HUES6 (cell line): ENCODE measurements at regions not wholly inside any gene's neighbourhood (a gene's known extent, or its start where the extent isn't known, plus 50 kb on each side); places are given as distances from the start of the nearest gene placed in this dataset.
"Not testable (repeated sequence)": the region's sequence is repeated elsewhere in the genome, so short reads cannot be mapped to it uniquely, and the experiment has no call there.

Source experiments
- H3K27ac ChIP-seq: 2 replicates; pipeline ENCODE4 v1.7.0; 2013; ENCODE audit warnings: low read depth, mild to moderate bottlenecking, low read length, inconsistent platforms
- H3K27me3 ChIP-seq: 2 replicates; pipeline ENCODE4 v1.6.1; 2013; ENCODE audit warnings: low read length; ENCODE audit not compliant: control insufficient read depth, insufficient read depth
- H3K36me3 ChIP-seq: 2 replicates; pipeline ENCODE4 v1.6.1; 2013; ENCODE audit warnings: low read length; ENCODE audit not compliant: control insufficient read depth, insufficient read depth
- H3K4me1 ChIP-seq: 2 replicates; pipeline ENCODE4 v1.6.1; 2013; ENCODE audit warnings: low read length; ENCODE audit not compliant: control insufficient read depth, insufficient read depth
- H3K4me3 ChIP-seq: 2 replicates; pipeline ENCODE4 v1.5.1; 2013; ENCODE audit warnings: low read depth, low read length
- H3K9ac ChIP-seq: one replicate; pipeline ENCODE4 v1.6.1; 2013; ENCODE audit warnings: mild to moderate bottlenecking, low read length
- H3K9me3 ChIP-seq: 2 replicates; pipeline ENCODE4 v1.6.1; 2013; ENCODE audit warnings: low read depth, low read length; ENCODE audit not compliant: control insufficient read depth, insufficient read depth

GRCh38 chr7:4472728-4473127 is 209.4 kb upstream of the FOXK1 start:
- Histone ChIP-seq H3K9me3 (no peaks in the 10 kb centered on the region), H3K9ac (no peak overlapping the region)

GRCh38 chr7:4479367-4480039 is 202.6 kb upstream of the FOXK1 start:
- H3K27me3 ChIP-seq: no peaks in the 10 kb centered on the region
- no peaks in the 10 kb centered on the region for H3K4me1 ChIP-seq
- H3K36me3 ChIP-seq: no peaks in the 10 kb centered on the region
- no peak overlapping the region for H3K4me3 ChIP-seq
- peaks cover 16% of the 10 kb centered on the region for H3K9me3 ChIP-seq
- no peak overlapping the region for H3K9ac ChIP-seq
- H3K27ac ChIP-seq: no peak overlapping the region

More at GRCh38 chr7:4472728-4473127, 209.4 kb upstream of the FOXK1 start:
- H3K36me3 ChIP-seq: no peaks in the 10 kb centered on the region
- no peaks in the 10 kb centered on the region for H3K4me1 ChIP-seq
- H3K27me3 ChIP-seq: no peaks in the 10 kb centered on the region; the same call in 1 of the 2 replicates
- H3K27ac ChIP-seq: no peak overlapping the region
- no peak overlapping the region for H3K4me3 ChIP-seq

- H3K4me1 ChIP-seq, H3K27ac ChIP-seq, H3K27me3 ChIP-seq, H3K4me3 ChIP-seq, H3K9ac ChIP-seq, H3K36me3 ChIP-seq: not testable (repeated sequence)
- H3K9me3 ChIP-seq: peaks cover 22% of the 10 kb centered on the region
Observed at GRCh38 chr7:4480131-4480530, 202.0 kb upstream of the FOXK1 start.

GRCh38 chr7:4483851-4484250 is 198.2 kb upstream of the FOXK1 start:
- Histone ChIP-seq H3K9me3 (peaks cover 24% of the 10 kb centered on the region), H3K9ac (no peak overlapping the region), H3K27me3 (no peaks in the 10 kb centered on the region)

DNA sequence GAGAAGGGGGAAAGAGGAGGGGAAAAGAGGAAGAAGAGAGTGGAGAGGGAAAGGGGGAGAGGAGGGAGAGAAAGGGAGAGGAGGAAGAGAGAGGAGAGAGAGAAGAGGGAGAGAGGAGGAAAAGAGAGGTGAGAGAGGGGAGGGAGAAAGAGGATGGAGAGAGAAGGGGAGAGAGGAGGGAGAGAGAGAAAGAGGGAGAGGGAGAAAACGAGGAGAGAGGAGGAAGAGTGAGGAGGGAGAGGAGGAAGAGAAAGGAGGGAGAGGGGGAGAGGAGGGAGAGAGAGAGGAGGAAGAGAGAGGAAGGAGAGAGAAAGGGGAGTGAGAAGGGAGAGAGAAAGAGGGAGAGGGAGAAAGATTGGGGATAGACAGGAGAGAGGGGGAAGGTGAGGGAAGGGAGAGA is 197.6 kb upstream of the FOXK1 start:
- no peak overlapping the region for H3K9ac ChIP-seq
- no peak overlapping the region for H3K27ac ChIP-seq
- peaks cover 24% of the 10 kb centered on the region for H3K9me3 ChIP-seq
- H3K27me3 ChIP-seq: no peaks in the 10 kb centered on the region
- no peak overlapping the region for H3K4me3 ChIP-seq
- H3K4me1 ChIP-seq: no peaks in the 10 kb centered on the region
- H3K36me3 ChIP-seq: no peaks in the 10 kb centered on the region

More at GRCh38 chr7:4483851-4484250, 198.2 kb upstream of the FOXK1 start:
- H3K4me1 ChIP-seq: no peaks in the 10 kb centered on the region
- no peak overlapping the region for H3K4me3 ChIP-seq
- H3K27ac ChIP-seq: no peak overlapping the region
- H3K36me3 ChIP-seq: no peaks in the 10 kb centered on the region

DNA sequence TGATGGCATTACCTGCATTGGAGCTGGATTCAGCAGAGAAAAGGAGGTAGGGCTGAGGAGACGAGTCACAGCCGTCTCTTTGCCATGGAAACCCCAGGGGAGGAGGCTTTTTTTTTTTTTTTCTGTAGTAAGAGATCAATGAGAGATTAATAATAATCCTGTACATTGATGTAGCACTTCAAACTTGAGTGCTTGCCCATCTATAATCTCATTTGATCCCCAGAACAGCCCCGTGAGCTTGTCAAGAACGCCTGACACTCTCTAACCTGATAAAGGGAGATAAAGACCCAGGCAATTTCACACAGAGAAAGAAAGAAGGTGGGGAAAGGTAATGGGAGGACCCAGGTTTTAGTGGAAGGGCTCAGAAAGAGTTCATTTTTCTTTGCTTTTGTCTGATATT is 195.2 kb upstream of the FOXK1 start:
- H3K36me3 ChIP-seq: no peaks in the 10 kb centered on the region
- no peak overlapping the region for H3K9ac ChIP-seq
- H3K27me3 ChIP-seq: no peaks in the 10 kb centered on the region
- H3K9me3 ChIP-seq: peaks cover 21% of the 10 kb centered on the region
- H3K27ac ChIP-seq: no peak overlapping the region
- H3K4me3 ChIP-seq: no peak overlapping the region
- H3K4me1 ChIP-seq: no peaks in the 10 kb centered on the region

GRCh38 chr7:4496911-4497310 is 185.2 kb upstream of the FOXK1 start:
- H3K27me3 ChIP-seq, H3K4me1 ChIP-seq, H3K4me3 ChIP-seq, H3K36me3 ChIP-seq, H3K9ac ChIP-seq, H3K27ac ChIP-seq: not testable (repeated sequence)
- peaks cover 23% of the 10 kb centered on the region for H3K9me3 ChIP-seq

GRCh38 chr7:4500812-4501211 is 181.3 kb upstream of the FOXK1 start:
- peaks cover 18% of the 10 kb centered on the region for H3K9me3 ChIP-seq

GRCh38 chr7:4507886-4508285 is 174.2 kb upstream of the FOXK1 start:
- H3K4me1 ChIP-seq, H3K27me3 ChIP-seq, H3K4me3 ChIP-seq, H3K9ac ChIP-seq, H3K36me3 ChIP-seq, H3K27ac ChIP-seq: not testable (repeated sequence)
- peaks cover 12% of the 10 kb centered on the region for H3K9me3 ChIP-seq

More at GRCh38 chr7:4500812-4501211, 181.3 kb upstream of the FOXK1 start:
- H3K4me1 ChIP-seq: no peaks in the 10 kb centered on the region
- H3K36me3 ChIP-seq: no peaks in the 10 kb centered on the region
- H3K9ac ChIP-seq: no peak overlapping the region
- no peak overlapping the region for H3K4me3 ChIP-seq
- no peak overlapping the region for H3K27ac ChIP-seq
- H3K27me3 ChIP-seq: no peaks in the 10 kb centered on the region

- Histone ChIP-seq H3K4me1 (no peaks in the 10 kb centered on the region), H3K27ac (no peak overlapping the region), H3K27me3 (no peaks in the 10 kb centered on the region), H3K4me3 (no peak overlapping the region), H3K9ac (no peak overlapping the region), H3K9me3 (peaks cover 14% of the 10 kb centered on the region), H3K36me3 (no peaks in the 10 kb centered on the region)
Observed at GRCh38 chr7:4513450-4513849, 168.6 kb upstream of the FOXK1 start.

GRCh38 chr7:4519819-4520520 is 162.1 kb upstream of the FOXK1 start:
- H3K36me3 ChIP-seq: no peaks in the 10 kb centered on the region
- peaks cover 3% of the 10 kb centered on the region; the same call in 1 of the 2 replicates for H3K9me3 ChIP-seq
- no peak overlapping the region for H3K27ac ChIP-seq
- no peaks in the 10 kb centered on the region for H3K27me3 ChIP-seq
- no peak overlapping the region for H3K4me3 ChIP-seq
- H3K4me1 ChIP-seq: 0 out of 2 replicates have a peak, but pooled peaks cover 4% of the 10 kb centered on the region
- no peak overlapping the region for H3K9ac ChIP-seq
